Ureter (tissue), 1 donor: ENCODE measurements at regions not wholly inside any gene's neighbourhood (a gene's known extent, or its start where the extent isn't known, plus 50 kb on each side); places are given as distances from the start of the nearest gene placed in this dataset.

Source experiments
- DNase-seq: peaks from one replicate; pipeline ENCODE4 v3.0.0-alpha.2; 2020; ENCODE audit warnings: low spot score
- donor health status: DM: yes; HTN: yes; CAD: no.

DNA sequence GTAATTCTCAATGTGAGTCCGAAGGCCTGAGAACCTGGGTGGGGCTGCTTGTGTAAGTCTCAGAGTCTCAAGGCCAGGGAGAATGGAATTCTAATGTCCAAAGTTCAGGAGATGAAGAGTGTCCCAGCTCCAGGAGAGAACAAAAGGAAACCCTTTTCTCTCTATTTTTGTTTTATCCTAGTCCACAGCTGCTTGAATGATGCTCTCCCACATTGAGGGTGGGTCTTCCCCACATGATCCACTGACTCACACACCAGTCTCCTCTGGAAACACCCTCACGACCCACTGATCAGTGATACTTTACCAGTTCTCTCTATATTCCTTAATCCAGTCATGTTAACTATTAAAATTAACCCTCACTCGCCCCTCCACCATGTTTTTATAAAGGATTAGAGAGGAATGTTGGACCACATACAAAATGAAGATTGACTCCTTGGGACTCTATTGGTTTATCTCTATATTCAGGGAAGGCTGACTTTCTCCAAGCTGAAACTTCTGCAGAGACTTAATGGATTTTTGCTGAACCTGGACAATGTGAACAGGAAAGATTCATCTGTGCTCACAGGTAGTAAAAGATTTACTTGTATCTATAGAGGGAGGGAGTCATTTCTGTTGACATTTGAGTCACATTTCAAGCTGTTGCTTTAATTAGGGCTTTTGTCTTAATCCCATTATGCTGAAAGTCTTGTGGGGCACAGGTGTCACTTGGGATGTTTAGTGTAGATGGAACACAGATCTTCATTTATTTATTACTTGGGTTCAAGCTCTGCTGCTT, 1061.0 kb upstream of the TMEM132C start:
- DNase-seq, result no peak

DNA sequence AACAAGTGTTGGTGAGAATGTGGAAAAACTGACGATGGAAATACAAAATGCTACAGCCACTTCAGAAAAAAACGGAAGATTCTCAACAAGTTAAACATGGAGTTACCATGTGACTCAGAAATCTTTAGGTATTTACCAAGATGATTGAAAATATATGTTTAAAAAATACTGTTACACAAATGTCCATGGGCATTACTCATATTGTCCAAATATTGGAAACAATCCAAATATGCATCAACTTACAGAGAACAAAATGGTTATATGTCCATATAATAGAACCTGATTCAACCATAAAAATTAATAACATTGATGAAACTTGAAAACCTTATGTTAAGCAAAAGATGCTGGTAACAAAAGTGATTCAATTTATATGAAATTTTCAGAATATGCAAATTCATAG, 1057.7 kb upstream of the TMEM132C start:
- DNase-seq, result no peak

DNA sequence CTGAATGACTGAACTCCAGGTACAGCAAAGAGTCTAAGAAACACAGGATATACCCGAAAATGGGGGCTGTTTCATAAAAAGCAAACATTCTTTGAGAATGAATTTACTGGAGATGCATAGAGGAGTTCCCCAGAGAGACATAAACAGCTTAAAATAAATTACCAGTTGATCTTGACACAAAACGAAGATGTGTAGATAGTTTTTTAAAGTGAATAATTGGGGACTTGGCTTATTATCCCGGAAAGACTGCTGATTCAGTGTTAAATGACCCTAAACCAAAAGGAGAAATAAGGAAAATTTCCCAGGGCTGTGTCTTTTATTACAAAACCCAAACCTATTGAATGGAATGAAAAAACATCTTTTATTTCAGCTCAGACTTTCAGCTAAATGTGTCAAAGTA, 1052.8 kb upstream of the TMEM132C start:
- no peak for DNase-seq

DNA sequence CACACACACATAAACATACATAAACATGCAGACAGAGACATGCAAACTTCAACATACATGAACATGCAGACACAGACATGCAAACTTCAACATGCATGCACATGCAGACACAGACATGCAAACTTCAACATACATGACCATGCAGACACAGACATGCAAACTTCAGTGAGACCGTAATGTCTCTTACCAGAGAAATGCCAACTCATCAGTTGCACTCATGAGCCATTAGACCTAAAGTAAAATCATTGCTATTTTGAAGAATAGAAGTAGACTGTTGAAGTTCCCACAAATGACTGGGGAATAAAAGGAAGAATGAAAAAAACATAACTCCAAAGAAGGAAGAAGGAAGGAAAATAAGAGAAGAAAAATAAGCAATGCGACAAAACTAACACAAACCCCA, 1044.0 kb upstream of the TMEM132C start:
- no peak for DNase-seq

DNA sequence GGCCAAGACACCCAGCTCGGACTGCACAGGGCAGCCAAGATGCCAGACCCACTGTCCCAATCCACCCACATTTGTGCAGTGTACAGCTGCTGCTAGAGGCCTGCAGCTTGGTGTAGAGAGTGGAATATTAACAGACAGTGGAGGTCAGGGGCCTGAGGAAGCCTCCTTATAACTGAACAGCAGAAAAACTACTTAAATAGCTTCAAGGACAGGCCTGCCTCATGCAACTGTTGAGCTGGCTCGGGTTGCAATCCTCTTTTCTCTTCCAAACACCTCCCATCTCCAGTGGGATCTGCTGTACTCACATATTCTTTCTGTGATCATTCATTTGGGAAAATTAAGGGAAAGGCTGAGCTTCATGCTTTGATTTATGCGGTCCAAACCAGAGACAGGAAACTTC, 1043.2 kb upstream of the TMEM132C start:
- DNase-seq, result no peak

DNA sequence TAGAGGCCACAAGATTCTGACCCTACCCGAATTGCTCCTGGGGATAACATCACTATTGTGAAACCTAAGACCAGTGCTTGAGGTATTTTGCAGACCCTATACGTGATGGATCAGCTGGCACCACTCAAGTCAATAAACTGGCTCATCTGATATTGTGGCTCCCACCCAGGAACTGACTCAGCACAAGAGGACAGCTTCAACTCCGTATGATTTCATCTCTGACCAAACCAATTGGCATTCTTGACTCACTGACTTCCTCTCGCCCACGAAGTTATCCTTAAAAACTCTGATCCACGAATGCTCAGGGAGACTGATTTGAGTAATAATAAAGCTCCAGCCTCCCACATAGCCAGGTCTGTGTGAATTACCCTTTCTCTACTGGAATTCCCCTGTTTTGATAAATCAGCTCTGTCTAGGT, 1036.1 kb upstream of the TMEM132C start:
- DNase-seq, result no peak

DNA sequence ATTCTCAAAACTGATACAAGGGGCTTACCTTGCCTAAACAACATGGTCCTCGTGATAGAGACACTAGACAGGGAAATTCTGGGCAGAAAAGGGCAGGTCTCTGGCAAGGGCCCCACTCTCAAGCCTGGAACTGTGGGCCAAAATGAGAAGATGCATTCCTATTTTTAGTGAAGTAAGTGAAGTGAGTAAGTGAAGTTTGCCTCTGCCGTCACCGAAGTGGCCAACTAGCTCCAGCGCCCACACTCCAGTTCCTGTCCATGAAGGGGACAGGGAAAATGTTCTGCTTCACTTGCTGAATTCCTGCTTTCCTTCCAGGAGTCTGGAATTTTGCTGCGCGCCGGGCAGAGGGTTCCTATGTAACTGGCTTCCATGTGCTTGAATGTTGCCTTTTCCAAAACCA, 1035.6 kb upstream of the TMEM132C start:
- no peak for DNase-seq

DNA sequence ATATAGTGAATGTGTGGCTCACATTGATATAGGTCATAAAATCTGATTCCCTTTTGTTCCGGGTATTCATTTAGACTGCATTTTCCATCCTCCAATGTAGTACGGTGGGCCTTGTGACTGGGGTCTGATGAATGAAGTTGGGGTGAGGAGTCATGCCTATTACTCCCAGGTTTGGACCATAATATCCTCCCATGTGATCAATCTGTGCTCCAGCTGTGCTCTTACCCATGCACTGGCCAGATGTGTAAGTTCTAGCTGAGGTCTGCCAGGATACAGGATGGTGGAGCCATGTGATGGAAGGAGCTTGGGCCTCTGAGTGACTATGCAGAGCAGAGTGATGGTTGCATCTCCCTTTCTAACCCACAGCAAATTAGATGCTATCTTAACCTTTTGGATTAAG, 1034.0 kb upstream of the TMEM132C start:
- no peak for DNase-seq

DNA sequence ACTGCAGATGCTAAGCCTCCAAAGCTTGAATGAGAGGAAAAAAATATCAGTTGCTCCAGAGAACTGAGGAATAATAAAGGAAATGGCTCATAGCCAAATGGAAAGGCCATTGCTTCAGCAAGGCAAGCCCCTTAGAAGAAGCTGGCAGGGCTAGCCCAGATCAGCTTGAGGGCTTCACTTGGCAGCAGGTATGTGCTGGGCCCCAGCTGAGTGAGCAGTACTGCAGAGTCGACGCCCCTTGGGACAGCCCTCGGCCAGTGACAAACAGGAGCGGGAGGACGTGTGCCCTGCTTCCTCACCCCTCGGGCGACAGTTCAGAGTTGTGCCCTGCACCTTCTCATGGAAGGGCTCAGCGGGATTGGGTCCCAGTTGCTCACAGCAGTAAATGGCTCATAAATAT, 1031.2 kb upstream of the TMEM132C start:
- no peak for DNase-seq

DNA sequence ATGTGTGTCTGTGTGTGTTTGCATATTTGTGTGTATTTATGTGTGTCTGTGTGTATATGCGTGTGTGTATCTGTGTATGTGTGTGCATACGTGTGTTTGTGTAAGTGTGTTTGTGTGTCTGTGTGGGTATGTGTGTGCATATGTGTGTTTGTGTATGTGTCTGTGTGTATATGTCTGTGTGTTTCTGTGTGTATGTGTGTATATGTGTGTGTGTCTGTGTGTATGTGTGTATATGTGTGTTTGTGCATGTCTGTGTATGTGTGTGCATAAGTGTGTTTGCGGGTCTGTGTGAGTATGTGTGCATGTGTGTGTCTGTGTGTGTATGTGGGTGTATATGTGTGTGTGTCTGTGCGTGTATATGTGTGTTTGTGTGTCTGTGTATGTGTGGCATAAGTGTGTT, 1030.5 kb upstream of the TMEM132C start:
- DNase-seq, result no peak

DNA sequence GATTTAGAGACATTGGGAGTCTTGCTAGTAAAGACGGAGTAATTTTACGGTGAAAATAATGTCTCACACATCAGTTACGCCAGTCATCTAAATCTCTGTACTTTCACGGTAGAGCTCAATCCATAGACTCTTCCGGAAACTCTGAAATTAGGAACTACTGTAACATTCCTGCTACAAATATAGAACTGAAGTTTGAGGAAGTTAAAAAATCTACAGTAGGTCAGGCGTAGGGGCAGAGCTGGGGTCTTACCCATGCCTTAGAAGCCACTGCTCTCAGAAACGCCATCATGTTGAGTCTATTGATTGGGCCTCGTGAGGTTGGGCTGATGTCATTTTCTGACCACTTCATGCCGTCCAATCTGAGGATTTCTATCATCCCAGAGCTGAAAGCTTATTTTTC, 1029.8 kb upstream of the TMEM132C start:
- no peak for DNase-seq

DNA sequence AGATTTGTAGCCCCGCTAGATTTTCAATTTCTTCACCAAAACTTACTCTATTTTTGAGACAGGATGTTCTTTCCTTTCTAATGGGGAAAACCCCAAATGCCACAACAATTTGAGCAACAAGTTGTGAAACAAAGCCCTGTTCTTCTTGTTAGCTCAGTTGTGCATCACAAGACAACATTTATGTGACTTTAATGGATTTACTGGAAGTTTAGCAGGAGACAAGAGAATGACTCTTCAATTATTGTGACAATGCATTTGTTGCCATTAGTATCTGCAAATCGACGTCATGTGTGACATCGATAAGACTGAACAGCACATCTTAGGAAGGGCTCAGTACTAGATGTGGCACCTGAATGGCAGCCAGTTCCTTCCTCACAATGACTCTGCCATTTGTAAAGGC, 1028.9 kb upstream of the TMEM132C start:
- DNase-seq, result no peak

DNA sequence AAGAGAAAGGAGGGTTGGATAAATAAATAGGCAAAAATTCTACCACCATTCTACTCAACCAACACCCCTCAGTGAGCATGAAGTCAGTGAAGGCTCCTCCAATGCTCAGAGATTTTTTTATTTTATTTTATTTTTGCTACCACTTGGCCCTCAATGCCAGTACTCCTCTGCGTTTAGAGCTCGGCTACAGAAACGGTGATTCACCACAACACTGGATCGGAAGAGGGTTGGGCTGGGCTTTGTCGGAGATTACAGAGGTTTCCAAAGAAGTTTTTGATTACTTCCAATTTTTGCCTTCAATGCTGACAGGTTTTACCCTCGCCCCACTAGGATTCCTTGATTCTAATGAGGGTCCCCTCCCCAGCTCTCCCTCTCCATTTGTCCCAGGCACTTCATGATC, 1027.2 kb upstream of the TMEM132C start:
- DNase-seq, result no peak

DNA sequence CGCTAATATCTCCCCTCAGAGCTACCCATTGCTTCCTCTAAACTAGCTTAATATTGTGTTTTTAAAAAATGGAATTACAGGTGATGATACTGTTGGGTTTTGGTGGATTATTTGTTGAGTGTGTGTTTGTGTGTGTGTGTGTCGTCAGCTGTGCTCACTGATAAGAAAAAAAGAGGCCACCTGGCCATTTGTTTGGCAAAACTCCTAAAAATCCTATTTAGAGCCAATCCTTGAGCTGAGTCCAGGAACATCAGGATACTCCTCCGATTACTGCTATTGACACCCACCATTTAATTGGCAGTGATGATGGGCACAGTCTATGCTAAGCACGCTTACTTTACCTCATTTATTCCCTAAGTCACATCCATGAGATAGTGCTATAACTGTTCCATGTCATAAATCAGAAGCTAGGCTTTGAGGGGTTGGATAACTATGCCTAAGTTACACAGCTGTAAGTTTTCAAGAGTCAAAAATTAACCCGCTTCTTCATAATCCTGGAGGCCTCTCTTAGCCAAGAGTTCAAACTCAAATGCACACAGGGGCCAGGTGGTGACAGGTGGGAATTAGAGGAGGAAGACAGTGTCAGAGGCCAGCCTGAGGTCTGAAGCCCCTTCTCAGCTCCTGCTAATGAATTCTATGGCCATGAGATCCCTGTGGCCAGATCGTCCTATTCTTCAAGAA, 1026.6 kb upstream of the TMEM132C start:
- no peak for DNase-seq

DNA sequence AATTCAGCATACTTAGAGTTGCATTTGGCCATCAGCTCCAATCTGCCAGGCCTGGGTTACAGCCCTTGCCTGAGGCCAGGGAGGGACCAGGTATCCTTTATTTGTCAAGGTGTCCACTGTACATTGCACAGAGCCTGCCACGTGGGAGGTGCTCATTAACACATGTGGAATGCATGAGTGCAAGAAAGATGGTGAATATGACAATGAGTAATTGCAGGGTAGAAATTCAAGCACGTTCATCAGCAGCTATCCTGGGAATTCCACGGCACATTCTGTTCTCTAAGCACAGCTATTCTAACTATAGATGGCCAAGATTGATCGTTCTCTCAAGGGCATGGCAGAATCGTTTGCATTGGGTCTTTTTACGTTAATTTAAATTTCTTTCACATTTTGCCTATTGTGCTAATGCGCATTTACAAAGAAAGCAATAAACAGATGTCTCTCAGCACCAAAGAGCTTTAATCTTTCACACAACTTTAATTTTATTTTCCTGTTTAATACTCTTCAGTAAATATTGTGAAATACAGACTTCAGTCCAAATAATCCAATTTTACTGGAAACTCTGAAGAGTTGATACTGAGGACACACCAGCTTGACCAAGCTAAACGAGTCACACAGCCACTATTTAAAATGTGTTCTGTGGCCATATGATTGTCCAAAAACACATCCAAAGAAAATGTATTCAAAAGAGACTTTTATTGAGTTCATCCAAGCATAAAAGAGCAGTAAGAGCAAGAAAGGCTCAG, 1025.7 kb upstream of the TMEM132C start:
- DNase-seq, result no peak

DNA sequence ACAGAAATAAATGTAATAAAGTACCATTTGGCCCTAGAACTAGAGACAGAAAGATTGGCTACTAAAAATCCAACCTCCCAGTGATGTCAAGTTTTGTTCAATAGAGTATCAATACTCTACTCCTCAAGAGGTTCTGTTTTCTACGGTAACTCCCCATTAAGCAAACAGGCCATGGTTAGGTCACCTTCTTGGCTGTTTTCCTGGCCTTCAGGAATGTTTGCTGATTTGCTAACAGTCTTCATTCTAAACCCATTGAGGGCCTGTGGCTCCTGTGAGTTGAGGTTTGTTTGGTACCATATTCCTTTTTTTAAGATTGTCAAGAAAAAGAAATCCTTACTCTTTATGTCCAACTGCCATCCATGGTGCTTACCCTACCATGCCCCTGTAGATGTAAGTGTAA, 1022.0 kb upstream of the TMEM132C start:
- DNase-seq, result no peak

DNA sequence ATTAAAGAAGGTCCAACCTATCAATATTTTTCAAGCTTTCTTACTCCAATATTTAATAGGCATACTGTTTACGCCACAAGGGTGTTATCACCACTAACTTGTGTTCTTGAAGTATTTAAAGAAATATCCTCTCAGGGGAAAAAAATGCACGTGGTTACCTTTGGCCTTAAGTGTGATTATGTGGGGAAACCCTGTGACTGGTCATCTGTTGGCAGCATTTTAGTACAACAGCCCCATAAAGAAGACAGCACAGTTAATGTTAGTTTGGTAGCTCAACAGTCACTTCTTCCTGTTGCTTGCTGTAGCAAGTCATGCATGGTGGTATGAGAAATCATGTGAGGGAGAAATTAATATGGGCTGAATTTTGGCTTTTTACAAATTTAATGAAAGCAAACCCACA, 1021.5 kb upstream of the TMEM132C start:
- DNase-seq, result no peak

DNA sequence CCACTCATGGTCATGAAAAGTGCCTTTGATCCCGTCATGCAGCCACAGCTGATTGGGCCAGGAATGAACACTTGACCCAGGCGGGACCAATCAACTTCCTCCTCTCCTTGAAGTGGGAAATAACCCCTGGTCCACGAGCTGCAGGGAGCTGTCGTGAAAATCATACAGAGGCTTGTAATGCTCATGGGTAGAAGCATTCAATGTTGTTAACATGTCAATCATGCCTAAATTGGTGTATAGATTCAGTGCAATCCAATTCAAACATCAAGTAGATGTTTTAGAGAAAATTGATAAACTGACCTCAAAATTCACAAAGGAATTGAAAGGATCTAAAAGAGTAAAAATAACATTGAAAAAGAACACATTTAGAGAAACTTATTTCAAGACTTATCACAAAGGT, 1019.0 kb upstream of the TMEM132C start:
- no peak for DNase-seq

DNA sequence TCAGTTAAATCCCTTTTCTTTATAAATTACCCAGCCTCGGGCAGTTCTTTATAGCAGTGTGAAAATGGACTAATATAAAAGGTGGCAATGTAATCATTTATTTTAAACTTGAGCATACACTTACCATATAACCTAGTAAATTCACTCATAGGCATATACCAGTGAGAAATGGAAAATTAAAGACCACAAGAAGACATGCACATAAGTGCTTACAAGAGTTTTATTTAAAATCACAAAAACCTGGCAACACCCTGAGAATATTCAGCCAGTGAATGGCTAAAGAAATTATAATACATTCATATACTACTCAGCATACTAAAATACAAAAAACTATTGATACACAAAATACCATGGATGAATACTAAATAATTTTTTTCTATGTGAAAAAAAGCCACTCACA, 1017.5 kb upstream of the TMEM132C start:
- no peak for DNase-seq

DNA sequence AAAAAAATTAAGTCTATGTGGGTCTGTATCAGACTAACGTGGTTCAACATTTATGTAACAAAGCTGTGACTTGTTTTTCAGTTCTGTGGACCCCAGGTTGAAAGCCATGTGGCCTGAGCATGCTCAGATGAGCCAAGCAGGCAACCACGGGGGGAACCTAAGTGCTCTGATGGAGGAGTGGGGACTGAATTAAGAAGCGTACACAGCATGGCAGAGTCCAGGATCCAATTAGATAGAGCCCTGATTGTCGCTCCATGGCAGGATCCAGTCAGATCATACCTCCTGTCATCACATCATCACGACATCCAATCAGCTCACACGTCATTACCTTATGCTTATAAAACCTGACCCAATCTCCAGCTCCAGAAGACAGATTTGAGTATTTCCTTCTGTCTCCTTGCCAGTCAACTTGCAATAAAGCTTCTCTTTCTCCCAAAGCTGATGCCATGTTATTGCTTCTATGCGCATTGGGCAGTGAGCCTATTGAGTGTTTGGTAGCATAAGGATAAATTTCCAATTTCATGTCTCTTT, 1013.1 kb upstream of the TMEM132C start:
- DNase-seq, result no peak

DNA sequence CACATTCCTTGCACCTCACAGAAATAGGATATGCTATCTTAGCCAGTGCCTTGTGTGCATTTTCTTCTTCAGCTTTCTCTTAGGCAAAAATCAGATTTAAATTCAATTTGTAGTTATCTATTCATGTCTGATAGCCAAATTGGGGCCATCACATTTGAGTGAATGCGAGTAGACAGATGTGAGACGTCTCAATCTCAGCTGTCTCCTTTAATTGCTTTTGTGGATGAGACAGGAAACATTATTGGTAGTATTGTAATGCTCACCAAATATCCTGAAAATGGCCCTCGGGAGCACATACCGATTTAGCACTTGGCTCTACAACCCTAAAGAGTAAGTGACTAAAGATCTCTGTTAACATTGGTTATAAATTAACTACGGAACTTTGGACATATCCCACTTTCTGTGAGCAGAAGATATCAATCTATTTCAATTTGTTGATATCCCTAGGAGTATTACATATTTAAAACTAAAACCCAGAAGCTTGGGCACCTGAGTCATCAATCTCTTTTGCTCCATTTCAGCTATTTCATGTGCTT, 1012.5 kb upstream of the TMEM132C start:
- no peak for DNase-seq

DNA sequence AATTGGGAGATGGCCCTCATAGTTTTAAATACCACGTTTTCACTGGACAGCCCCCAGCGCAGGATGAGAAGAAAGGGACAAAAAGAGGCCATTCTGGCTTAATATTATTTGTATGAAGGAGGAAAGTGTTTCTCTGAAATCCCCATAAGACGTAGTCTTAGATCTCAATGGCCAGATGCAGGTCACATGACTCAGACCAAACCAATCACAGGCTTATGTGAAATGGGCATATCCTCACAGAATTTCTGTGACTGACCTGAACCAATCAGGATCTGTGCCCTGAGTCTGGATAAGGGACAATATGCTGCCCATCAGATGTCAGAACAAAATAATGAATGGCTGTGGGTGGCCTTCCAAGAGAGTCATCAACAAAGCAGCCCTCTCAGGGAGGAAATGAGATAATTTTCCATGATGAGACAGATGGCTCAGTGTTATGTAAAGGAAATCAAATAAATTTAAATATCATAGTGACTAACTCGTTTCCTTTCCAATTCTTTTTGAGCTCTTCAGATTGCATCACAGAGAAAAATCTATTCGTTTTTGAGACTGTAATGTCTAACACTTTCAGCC, 1009.5 kb upstream of the TMEM132C start:
- no peak for DNase-seq
